GM18909 (cell line): ENCODE measurements at regions not wholly inside any gene's neighbourhood (a gene's known extent, or its start where the extent isn't known, plus 50 kb on each side); places are given as distances from the start of the nearest gene placed in this dataset.
"Not testable (repeated sequence)": the region's sequence is repeated elsewhere in the genome, so short reads cannot be mapped to it uniquely, and the experiment has no call there.

Source experiments
- ATAC-seq: cut with Tn5 transposase; IDR thresholded peaks from one replicate; pipeline ENCODE4 v1.9.1; 2021; ENCODE audit warnings: mild to moderate bottlenecking; ENCODE audit not compliant: unreplicated experiment, poor library complexity

DNA sequence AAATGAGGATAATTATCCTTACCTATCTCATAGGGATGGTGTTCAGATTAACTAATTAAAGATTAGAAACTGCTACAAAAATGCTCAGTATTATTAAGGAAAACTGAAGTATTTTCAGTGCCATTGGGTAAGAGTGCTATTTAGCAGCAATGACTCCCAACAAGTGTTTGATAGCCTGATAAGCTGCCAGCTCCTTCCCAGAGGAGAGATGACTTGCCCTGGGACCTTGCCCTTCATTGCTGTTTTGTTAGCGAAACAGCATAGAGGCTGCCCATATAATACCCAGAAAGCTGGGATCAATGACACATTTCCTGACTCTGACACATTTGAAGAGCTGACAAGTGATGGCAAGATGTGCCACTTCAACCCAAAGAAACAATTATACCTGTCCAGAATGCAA is 592.2 kb downstream of the ADGRL2 start:
- ATAC-seq, result no peak

DNA sequence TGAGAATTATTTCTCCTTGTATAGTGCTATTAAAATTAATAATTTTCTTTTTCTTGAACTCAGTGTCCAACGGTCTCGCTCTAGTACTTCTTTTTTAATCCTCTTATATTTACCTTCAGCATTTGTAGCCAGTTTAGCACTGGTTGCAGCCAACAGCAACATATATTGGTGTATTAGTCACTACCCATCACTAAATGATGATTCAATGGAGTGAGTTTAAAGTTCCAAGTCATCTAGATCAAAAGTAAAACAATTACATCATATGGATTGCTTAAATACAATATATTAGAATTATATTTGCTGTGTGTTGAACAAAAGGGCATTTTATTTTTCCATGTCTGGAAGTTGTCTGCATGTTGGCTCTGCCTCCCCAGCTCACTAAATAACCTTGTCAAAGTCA is 591.8 kb downstream of the ADGRL2 start:
- no peak for ATAC-seq

DNA sequence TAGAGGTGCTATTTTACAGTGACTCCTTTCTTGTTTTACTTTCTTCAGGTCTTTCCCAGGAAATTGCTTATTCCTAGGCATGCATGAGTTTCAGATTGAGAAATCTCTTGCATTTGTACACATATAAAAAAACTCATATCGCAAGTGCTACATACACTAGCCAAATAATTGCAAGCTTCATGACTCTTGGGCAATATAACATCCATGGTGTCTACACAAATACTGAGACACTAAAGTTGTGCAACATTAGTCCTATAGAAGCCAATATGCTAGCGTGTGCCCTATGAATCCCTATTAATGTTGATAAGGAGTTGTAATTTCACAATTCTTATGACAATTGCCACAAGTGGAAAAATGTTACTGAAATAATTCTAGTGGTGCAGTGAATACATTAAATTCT is 591.0 kb downstream of the ADGRL2 start:
- no peak for ATAC-seq

DNA sequence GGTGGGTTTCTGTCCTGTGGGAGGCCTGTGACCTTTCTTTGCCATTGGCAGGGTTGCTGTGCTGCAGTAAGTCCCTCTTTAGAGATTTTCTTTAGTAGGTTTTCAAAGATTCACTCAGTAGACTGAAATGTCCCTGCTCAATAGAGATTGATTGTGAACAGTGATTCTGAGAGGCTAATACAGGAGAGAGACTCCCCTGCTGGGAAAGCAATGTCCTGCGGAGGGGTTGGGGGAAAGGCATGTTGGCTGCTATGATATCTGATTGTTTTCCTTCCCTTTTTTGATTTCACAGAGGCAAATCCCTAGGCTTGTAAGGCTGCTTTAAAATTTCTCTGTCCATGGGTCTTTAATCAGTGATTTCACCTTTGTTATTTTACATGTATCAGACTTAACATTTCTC is 589.9 kb downstream of the ADGRL2 start:
- ATAC-seq, result no peak

DNA sequence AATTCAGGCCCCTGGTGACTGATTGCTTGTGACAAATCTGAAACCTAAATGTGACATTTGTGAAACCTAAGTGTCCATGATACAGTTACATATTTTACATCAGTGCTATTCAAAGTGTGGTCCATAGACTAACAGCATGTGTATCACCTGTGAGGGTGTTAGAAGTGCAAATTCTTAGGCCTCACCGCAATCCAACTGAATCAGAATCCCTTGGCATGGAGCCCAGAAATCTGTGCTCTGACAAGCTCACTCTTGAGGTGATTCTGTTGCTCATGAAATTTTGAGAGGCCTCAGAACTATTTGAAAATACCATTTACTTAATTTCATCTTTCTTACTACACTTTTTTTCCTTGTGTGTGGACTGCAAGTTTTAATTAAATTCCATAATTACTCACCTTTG is 587.9 kb downstream of the ADGRL2 start:
- ATAC-seq, result no peak

DNA sequence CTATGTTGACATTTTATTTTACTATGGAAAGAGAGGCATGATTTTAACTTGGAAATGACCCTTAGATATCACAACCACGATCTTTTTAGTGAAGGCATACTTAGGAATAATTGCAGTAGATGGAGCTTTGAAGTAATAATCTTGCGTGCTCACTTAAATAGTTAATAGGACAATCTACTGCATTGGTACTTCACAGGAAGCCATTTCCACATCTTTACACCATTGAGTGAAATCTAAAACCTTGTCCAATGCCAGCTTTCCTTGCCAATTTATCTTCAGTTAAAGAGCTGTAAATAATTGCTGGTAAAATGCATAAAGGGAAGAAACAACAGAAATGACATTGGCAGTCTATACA is 586.3 kb downstream of the ADGRL2 start:
- ATAC-seq, result no peak

DNA sequence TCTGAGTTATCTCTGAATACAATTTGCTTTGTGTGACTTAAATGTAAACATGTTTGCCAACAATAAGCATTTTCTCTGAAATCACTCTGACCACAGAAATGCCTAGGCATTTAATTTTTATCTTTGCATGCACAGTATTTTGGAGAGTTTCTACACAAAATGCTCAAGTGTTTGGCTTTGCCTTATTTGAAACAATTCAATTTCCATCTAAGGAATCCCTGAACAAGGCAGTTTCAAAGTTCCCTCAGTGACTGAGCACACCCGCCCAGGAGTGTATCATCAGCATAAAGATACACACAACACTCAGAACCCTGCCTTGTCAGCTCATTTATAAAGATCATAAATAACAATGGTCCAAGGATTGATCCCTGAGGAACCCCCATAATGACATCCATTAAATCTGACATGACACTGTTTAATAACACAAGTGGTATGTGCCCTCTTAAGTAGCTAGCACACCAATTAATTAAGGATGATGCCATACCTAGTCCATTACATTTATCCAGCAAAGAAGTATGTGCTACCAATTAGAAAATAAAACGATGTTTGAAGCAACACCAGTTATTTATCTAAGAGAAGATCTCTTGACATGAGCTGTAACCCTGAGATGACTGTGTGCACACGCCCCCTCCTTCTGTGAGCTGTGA is 585.8 kb downstream of the ADGRL2 start:
- ATAC-seq, result no peak

DNA sequence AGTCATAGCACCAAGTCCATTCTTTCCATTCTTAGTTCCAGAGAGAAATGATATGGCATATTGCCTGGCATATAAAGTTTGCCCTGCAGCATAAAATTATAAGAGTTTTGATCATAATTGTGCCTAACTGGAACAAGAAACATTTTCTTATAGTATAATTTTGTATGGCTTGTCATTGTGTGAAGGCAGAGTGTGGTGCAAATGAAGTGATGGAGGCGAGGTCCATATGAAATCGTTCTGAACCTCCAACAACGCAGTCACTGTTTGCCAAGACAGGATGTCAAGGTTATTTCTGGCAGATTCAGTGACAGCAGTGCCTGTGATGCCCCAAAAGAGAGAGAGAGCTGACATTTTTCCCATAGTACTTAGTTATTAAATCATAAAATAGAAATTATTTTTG is 584.0 kb downstream of the ADGRL2 start:
- no peak for ATAC-seq

DNA sequence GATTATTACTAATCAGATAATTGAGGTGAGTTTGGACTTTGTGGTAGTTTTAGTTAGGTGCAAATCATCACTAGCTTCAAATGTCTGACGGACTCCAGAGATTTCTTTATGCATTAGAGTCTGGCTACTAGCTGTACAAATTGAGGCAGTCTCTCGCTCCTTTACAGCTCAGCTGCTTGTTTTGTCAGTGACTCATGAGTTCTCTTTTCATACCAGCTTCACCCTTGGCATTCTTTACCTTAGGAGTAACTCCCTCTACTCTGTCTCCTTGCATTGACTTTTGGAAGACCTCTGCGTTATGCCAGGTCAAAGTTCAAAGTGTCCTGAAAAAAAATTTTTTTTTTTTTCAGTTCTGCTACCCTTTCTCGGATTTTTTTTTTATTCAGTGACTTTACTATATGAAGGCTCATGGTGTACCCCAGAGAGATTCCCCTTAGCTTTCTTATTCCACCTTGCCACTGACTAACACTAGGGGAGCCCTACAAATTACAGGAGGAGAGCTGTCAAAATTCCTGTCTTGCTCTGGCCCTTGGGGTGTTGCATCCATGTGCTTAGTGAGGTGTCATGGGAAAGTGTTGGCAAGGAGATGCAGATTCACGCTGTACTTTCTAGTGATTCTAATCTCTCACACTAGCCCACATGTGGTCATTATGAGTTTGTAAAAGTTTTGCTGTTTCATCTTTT is 576.6 kb downstream of the ADGRL2 start:
- ATAC-seq, result no peak

DNA sequence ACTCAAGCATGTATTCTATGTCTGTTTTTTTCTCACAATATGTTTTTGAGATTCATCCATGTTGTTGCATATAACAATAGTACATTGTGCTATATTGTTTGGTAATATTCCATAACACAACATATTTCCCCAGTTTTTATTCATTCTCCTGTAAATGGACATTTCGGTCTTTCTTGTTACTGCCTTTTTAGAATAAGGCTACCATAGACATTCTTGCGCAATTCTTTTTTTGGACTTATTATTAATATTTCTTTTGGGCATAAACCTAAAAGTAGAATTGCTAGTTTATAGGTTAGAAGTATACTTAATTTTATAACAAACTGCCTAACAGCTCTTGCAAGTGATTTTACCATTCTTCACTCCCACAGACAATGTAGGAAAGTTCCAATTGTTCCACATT is 573.0 kb downstream of the ADGRL2 start:
- ATAC-seq, result no peak

DNA sequence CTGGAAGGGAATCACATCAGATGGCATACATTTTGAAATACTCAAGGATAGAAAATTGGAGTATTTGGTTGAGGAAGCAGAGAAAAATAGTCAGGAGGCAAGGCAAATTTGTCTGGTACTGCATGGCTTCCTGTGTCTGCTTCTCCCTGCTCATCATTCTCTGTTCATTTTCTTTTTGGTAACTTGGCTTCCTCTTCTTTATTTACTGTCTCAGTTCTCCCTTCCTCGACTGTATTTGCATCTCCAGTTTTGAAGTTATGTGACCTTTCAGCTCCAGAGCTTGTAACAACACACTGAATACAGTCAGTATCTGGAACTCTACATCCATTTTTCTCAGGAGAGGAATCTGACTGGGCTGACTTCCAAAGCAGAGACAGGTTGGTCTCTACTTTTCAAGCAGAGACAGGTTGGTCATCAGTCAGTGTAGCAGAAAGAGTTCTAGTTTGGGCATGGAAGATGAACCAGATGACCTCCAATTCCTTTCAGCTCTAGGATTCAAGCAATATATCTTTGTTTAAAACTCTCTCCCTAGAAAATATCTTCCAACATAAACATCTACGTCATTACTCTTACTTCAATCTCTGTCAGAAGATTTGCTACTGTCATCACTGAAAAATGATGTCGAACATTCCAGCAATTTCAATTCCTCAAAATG is 571.2 kb downstream of the ADGRL2 start:
- ATAC-seq, result no peak

DNA sequence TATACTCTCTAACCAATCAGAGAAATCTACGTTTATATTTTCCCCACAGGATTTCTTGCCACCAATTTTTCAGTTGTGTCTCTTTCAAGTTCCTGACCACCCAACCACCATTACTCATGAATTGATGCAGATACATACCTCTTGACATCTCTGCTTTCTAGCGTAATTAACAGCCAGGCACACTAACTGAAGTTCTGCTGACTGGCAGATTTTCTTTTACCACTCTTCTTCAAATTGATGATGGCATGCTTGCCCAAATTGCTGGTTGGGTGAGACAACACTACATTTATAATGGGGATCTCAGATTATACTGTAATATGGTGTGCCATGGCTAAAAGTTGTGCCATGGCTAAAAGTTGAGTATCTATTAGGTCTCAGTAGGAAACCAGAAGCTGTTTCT is 566.7 kb downstream of the ADGRL2 start:
- no peak for ATAC-seq

DNA sequence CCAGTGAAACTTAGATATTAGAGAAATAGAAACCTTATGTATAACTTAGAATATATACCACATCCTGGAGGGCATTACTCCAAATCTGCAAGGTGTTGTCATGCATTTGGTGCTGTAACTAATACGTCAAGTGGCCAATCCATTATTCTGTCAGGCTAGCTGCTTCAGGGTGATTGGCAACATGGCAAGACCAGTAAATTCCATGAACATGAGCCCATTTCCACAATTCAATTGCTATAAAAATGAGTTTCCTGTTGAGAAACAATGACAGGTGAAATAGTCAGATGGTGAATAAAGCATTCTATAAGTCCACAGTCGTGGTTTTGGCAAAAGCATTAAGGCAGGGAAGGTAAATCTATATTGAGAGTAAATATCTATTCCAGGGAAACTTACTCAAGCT is 566.0 kb downstream of the ADGRL2 start:
- no peak for ATAC-seq

DNA sequence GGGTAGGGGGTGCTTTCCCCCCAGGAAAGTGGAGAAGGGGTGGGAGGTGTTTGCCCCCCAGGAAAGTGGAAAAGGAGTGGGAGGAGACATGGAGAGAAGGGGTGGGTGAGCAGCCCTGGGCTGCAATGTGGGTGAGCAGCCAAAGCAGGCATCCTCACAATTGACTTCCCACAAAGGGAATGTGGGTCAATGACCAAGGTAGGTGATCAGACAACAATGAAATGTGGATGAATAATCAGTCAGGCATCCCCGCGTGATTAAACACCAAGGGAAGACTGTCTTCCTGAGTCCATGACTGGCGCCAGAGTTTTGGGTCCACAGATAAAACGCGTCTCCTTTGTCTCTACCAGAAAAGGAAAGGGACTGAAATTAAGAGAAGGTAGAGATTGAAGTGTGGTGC is 558.8 kb downstream of the ADGRL2 start:
- not testable (repeated sequence) for ATAC-seq

DNA sequence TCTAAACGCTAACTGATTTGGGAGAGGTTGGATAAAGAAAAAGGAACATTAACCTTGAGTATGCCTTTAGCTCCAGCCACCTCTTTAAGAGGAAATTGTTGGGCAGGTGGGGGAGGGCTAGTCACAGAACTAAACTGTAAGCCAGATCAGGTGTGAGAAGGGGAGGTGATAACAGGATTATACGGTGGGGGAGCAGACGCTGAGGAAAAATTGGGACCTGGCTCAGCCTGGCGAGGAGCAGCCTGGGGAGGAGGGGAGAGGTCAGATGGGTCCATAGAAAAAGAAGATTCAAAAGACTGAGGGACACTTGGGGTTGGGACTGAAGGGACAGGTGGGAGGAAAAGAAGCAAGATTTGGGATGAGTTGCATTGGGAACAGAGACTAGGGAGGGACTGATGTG is 558.0 kb downstream of the ADGRL2 start:
- ATAC-seq, result not testable (repeated sequence)

DNA sequence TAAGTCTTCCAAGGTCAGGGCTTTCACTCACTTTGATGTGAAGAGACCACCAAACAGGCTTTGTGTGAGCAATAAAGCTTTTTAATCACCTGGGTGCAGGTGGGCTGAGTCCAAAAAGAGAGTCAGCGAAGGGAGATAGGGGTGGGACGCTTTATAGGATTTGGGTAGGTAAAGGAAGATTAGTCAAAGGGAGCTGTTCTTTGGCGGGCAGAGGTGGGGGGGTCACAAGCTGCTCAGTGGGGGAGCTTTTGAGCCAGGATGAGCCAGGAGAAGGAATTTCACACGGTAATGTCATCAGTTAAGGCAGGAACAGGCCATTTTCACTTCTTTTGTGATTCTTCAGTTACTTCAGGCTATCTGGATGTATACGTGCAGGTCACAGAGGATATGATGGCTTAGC is 553.8 kb downstream of the ADGRL2 start:
- ATAC-seq, result not testable (repeated sequence)

DNA sequence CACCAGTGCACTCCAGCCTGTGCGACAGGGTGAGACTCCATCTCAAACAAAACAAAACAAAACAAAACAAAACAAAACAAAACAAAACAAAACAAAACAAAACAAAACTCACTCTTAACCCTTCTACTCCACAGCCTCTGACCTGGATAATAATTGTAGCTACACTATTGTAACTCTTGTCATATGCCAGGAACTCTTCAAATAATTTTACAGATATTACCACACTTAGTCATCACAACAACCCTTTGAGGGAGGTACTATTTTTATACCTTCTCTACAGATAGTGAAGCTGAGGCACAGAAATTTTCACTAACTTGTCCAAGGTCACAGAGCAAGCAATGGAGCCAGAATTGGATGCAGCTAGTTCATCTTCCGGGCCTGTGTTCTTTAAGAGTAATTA is 547.8 kb downstream of the ADGRL2 start:
- ATAC-seq, result no peak

DNA sequence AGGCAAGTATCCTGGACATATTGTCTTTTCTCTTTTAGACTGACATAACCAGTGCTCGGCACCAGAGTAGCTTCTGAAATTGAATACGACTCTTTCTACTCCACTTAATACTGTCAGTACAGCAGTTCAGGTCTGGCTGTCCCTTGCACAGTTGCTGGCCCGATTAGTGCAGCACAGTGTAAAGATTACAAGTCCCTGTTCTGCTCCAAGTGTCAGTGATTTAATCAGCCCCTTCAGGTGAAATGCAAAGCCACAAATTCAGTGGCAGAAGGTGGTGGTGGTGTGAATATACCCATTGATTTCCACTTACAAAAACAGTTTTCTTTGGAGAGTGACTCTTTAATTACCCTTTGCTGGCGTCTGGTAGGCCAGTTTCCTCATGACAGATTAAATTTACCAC is 545.4 kb downstream of the ADGRL2 start:
- no peak for ATAC-seq

DNA sequence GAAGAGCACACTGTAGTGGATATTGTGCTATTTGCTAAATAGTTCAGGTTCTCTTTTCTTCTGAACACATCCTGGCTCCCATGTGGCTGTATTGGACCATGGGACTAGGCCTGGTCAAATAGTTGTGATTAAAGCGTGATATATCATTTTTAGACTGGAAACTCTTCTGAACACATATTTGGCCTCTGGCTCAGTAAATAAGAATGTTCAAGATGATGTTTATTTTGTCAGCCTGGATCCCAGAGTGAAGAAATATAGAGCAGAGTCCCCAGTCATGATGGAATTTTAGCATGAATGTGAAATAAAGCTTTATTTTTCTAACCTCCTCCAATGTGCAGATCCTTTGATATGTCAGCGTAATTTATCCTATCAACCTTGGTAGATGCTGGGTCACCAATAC is 542.6 kb downstream of the ADGRL2 start:
- ATAC-seq, result no peak

DNA sequence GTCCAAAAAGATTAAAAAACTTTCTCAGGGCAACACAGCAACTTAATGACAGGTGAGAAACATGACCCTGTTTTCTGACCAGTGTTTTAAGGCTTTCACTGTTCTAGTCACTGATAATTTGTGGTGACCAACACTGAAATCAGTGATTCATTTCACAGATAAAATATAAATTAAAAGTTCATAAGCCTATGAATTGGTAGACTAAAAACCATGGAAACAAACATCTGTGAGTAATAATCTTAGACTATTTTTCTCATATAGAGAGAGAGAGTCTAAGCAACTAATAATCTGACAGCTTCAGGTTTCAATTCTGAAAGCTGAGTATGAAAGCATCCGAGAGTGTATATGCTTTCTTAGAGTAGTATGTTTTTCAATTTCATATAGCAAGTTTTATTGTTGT is 536.9 kb downstream of the ADGRL2 start:
- no peak for ATAC-seq

DNA sequence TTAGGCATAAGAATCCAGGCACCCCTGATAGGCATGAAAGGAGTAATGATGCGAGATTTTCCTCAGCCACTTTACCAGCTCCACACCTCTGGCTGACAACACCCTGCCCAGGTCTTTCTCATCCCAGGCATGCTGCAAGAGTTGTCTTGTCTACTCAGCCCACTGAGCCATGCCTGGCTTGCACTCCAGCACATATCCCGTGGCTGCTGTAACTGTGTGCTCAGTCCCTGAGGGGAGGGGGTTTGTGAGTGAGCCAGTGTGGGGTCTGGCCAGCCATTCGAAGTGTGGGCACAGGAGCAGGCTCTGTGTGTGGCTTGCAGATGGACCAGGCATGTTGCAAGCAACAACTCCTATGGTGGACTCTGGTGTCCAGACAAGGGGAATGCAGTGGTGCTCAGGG is 529.6 kb downstream of the ADGRL2 start:
- ATAC-seq, result no peak

DNA sequence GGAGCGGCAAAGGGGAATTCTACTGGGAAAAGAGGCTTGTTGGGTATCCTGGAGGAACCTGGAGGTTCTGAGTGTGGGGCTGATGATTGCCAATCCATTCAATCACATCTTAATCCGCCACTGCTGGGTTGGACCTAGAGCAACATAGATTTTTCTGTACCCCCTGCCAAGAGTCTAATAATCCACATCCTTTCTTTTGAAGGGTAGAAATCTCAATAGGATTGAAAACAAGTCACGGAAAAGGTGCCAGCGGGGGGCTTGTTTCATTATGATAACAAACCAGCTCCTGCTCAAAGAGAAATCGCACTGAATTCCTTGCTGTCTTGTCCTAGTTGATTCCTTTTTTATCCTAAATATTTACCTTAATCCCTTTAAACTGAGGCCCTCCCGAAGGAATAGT is 528.5 kb downstream of the ADGRL2 start:
- ATAC-seq, result no peak
